Lung (tissue), 11 donors: ENCODE measurements at regions not wholly inside any gene's neighbourhood (a gene's known extent, or its start where the extent isn't known, plus 50 kb on each side); places are given as distances from the start of the nearest gene placed in this dataset.
"Not testable (repeated sequence)": the region's sequence is repeated elsewhere in the genome, so short reads cannot be mapped to it uniquely, and the experiment has no call there.

Experiments
- ATAC-seq: fragments of 200-7000 bp; cut with Tn5 transposase; one replicate; pipeline ENCODE4 v1.9.1; 2020; ENCODE audit warnings: moderate number of reproducible peaks; ENCODE audit not compliant: insufficient read depth, low FRiP score
- DNase-seq, 3 donors: peaks; one replicate each; pipeline ENCODE4 v3.0.0-alpha.2; 2013 to 2017
- H3K27ac ChIP-seq, 2 donors: one replicate each; pipeline ENCODE4 v1.5.1; 2013; ENCODE audit warnings: mild to moderate bottlenecking in 2 of 2, moderate library complexity in 2 of 2, control low read depth in 1 of 2, inconsistent platforms in 1 of 2, low read depth in 1 of 2, low read length in 1 of 2
- H3K27me3 ChIP-seq, 3 donors: one replicate each; pipeline ENCODE4 v1.5.1; 2013; ENCODE audit warnings: low read length in 2 of 3; ENCODE audit not compliant: control insufficient read depth in 3 of 3, insufficient read depth in 3 of 3
- H3K36me3 ChIP-seq, 4 donors: one replicate each; pipeline ENCODE4 v1.5.1; 2013; ENCODE audit warnings: low read length in 4 of 4, mild to moderate bottlenecking in 1 of 4, moderate library complexity in 1 of 4; ENCODE audit not compliant: control insufficient read depth in 4 of 4, insufficient read depth in 4 of 4
- H3K4me1 ChIP-seq, 5 donors: one replicate each; pipeline ENCODE4 v1.5.1; 2013; ENCODE audit warnings: low read length in 5 of 5, mild to moderate bottlenecking in 2 of 5, moderate library complexity in 1 of 5; ENCODE audit not compliant: control insufficient read depth in 5 of 5, insufficient read depth in 5 of 5
- H3K4me3 ChIP-seq: one replicate; pipeline ENCODE4 v1.5.1; 2013; ENCODE audit warnings: mild to moderate bottlenecking, control low read depth, moderate library complexity
- H3K9ac ChIP-seq, 2 donors: one replicate each; pipeline ENCODE4 v1.5.1; 2013; ENCODE audit warnings: low read length in 2 of 2, control low read depth in 1 of 2; ENCODE audit not compliant: insufficient read depth in 1 of 2
- H3K9me3 ChIP-seq, 4 donors: one replicate each; pipeline ENCODE4 v1.5.1; 2013; ENCODE audit warnings: low read length in 3 of 4, mild to moderate bottlenecking in 1 of 4, moderate library complexity in 1 of 4; ENCODE audit not compliant: control insufficient read depth in 4 of 4, insufficient read depth in 3 of 4
- CTCF ChIP-seq: IDR thresholded peaks from 2 replicates; pipeline ENCODE4 v1.5.1; 2012; ENCODE audit warnings: mild to moderate bottlenecking; ENCODE audit errors: control extremely low read depth, extremely low read depth
- WGBS, 2 donors: extraction: QIAGEN DNeasy Blood & Tissue Kit; methylation state at CpG; one replicate each; pipeline ENCODE4 v1.1.7; 2013; 5-methylcytosine and 5-hydroxymethylcytosine counted together
- donor health status: control.
- donor health status: control.
- donor health status: Bipolar disorder and iron deficiency.
- donor health status: healthy.
- donor health status: DM: yes; HTN: yes; CAD: no.

GRCh38 chr10:109770663-109771062, 152.6 kb downstream of the XPNPEP1 start:
- WGBS, 2 donors: 0 to 10% methylated on average over 1 of the region's 1 CpG
- no peak overlapping the region for H3K27ac ChIP-seq
- no peaks in the 10 kb centered on the region for H3K9me3 ChIP-seq
- H3K9ac ChIP-seq: no peak overlapping the region
- DNase-seq (no peak), ATAC-seq (no peak)
- TF ChIP-seq CTCF: no peak
- H3K4me1 ChIP-seq: no peaks in the 10 kb centered on the region
- no peaks in the 10 kb centered on the region for H3K36me3 ChIP-seq
- H3K27me3 ChIP-seq: no peaks in the 10 kb centered on the region
- H3K4me3 ChIP-seq: no peak overlapping the region

- ATAC-seq (no peak), DNase-seq (no peak)
- no peaks in the 10 kb centered on the region for H3K27me3 ChIP-seq
- no peak overlapping the region for H3K4me3 ChIP-seq
- H3K36me3 ChIP-seq: no peaks in the 10 kb centered on the region
- H3K9me3 ChIP-seq: no peaks in the 10 kb centered on the region
- 90 to 96% methylated on average over 2 of the region's 2 CpGs for WGBS, 2 donors
- no peak overlapping the region for H3K27ac ChIP-seq
- no peak for TF ChIP-seq CTCF
- H3K4me1 ChIP-seq: no peaks in the 10 kb centered on the region
- no peak overlapping the region for H3K9ac ChIP-seq
Measured at GRCh38 chr10:109769966-109770365, 153.3 kb downstream of the XPNPEP1 start.

GRCh38 chr10:109765838-109766237, 157.5 kb downstream of the XPNPEP1 start:
- DNase-seq: no peak
- H3K36me3 ChIP-seq: no peaks in the 10 kb centered on the region
- no peaks in the 10 kb centered on the region for H3K9me3 ChIP-seq
- no peak for ATAC-seq
- TF ChIP-seq CTCF: no peak
- H3K4me3 ChIP-seq: no peak overlapping the region
- no peaks in the 10 kb centered on the region for H3K4me1 ChIP-seq
- H3K27ac ChIP-seq: no peak overlapping the region
- WGBS, 2 donors: 66 to 88% methylated on average over 2 of the region's 2 CpGs
- H3K27me3 ChIP-seq: no peaks in the 10 kb centered on the region
- H3K9ac ChIP-seq: no peak overlapping the region

- ATAC-seq: no peak
- Histone ChIP-seq H3K4me1 (no peaks in the 10 kb centered on the region), H3K9ac (no peak overlapping the region), H3K27ac (no peak overlapping the region), H3K4me3 (no peak overlapping the region), H3K9me3 (no peaks in the 10 kb centered on the region), H3K36me3 (no peaks in the 10 kb centered on the region), H3K27me3 (no peaks in the 10 kb centered on the region)
- no peak for DNase-seq
- TF ChIP-seq CTCF: no peak
Measured at GRCh38 chr10:109762555-109762954, 160.8 kb downstream of the XPNPEP1 start.

GRCh38 chr10:109757670-109758069, 165.6 kb downstream of the XPNPEP1 start:
- WGBS, 2 donors: 64 to 70% methylated on average over 6 of the region's 6 CpGs
- not testable (repeated sequence) for H3K27me3 ChIP-seq, DNase-seq, H3K9ac ChIP-seq, H3K4me3 ChIP-seq, ATAC-seq, H3K27ac ChIP-seq, H3K9me3 ChIP-seq, H3K4me1 ChIP-seq, H3K36me3 ChIP-seq
